HCT116 (cell line): ENCODE measurements at regions not wholly inside any gene's neighbourhood (a gene's known extent, or its start where the extent isn't known, plus 50 kb on each side); places are given as distances from the start of the nearest gene placed in this dataset.

ENCODE experiments used
- ATAC-seq: fragments of 200-7000 bp; cut with Tn5 transposase; 2 replicates; pipeline ENCODE4 v1.9.1; 2020; ENCODE audit warnings: mild to moderate bottlenecking, moderate library complexity
- BruUV-seq: library from RNA; stranded (reverse); fragments of 400-500 nt; replicated peaks from 2 replicates; lab custom pipeline; 2021; lab: Mats Ljungman, UMichigan
- CTCF ChIA-PET: fragments of 300-600 bp; sonication (Branson Sonifier 250); formaldehyde crosslinking; loops from one replicate; lab custom pipeline; 2021; ENCODE audit warnings: antibody characterized with exemption; lab: Charles Lee
- POLR2A ChIA-PET: fragments of 300-600, 350-600 bp; sonication (Branson Sonifier 250); formaldehyde crosslinking; loops from one replicate; lab custom pipeline; 2021; ENCODE audit warnings: antibody characterized with exemption; lab: Charles Lee
- RAD21 ChIA-PET, 2 experiments: fragments of 300-600 bp; sonication (Branson Sonifier 250); formaldehyde crosslinking; loops; one replicate each; lab custom pipeline; 2023; ENCODE audit warnings: low total read pairs in 2 of 2; ENCODE audit not compliant: uncharacterized antibody in 2 of 2, unreplicated experiment in 2 of 2, low non-redundant PET in 1 of 2; lab: Charles Lee
- DNase-seq: peaks from one replicate; pipeline ENCODE4 v3.0.0-alpha.2; 2010; ENCODE audit warnings: low read depth, low spot score
- H2AFZ ChIP-seq: fragments of 200-600 bp; shearing (Covaris generic), sonication (generic); 2 replicates; pipeline ENCODE4 v1.6.1; 2017; ENCODE audit warnings: low read depth, mixed run types, mixed read lengths, antibody characterized with exemption, low read length; ENCODE audit not compliant: poor library complexity, severe bottlenecking
- H3K27ac ChIP-seq: 2 replicates; pipeline ENCODE4 v1.5.1; 2012; ENCODE audit warnings: low read depth, low read length
- H3K27me3 ChIP-seq: fragments of 200-600 bp; sonication (generic); 2 replicates; pipeline ENCODE4 v1.6.1; 2016; ENCODE audit warnings: mixed run types, low read length, mixed read lengths; ENCODE audit not compliant: insufficient read depth
- H3K36me3 ChIP-seq, 2 experiments: fragments of 200-500 bp in 1 of 2; fragments of 200-600 bp in 1 of 2; sonication (Bioruptor generic) in 1 of 2; sonication (generic) in 1 of 2; 2 replicates each; pipeline versions ENCODE4 v1.5.1 to v1.6.1; 2014 to 2016; ENCODE audit warnings: low read length in 2 of 2, inconsistent platforms in 1 of 2, mixed read lengths in 1 of 2, mixed run types in 1 of 2; ENCODE audit not compliant: insufficient read depth in 2 of 2, control insufficient read depth in 1 of 2
- H3K4me1 ChIP-seq, 2 experiments: fragments of 200-600 bp in 1 of 2; sonication (generic) in 1 of 2; 2 replicates each; pipeline versions ENCODE4 v1.5.1 to v1.6.1; 2012 to 2017; ENCODE audit warnings: low read length in 2 of 2, inconsistent platforms in 1 of 2, mild to moderate bottlenecking in 1 of 2, mixed read lengths in 1 of 2, mixed run types in 1 of 2, moderate library complexity in 1 of 2; ENCODE audit not compliant: insufficient read depth in 2 of 2, control insufficient read depth in 1 of 2
- H3K4me2 ChIP-seq: fragments of 200-600 bp; sonication (generic); 2 replicates; pipeline ENCODE4 v1.6.1; 2017; ENCODE audit warnings: mixed run types, low read length, mixed read lengths
- H3K4me3 ChIP-seq, 2 experiments: fragments of 200-600 bp in 1 of 2; sonication (generic) in 1 of 2; replicated peaks in 1 of 2; 2 replicates each; pipeline ENCODE4 v1.5.1; 2011 to 2016; ENCODE audit warnings: low read length in 2 of 2, control low read depth in 1 of 2, low read depth in 1 of 2, mild to moderate bottlenecking in 1 of 2, mixed read lengths in 1 of 2, mixed run types in 1 of 2
- H3K79me2 ChIP-seq: fragments of 200-600 bp; sonication (generic); 2 replicates; pipeline ENCODE4 v1.6.1; 2017; ENCODE audit warnings: mild to moderate bottlenecking, mixed run types, low read length, moderate library complexity, mixed read lengths; ENCODE audit not compliant: insufficient read depth
- H3K9ac ChIP-seq: fragments of 200-600 bp; sonication (generic); 2 replicates; pipeline ENCODE4 v1.6.1; 2016; ENCODE audit warnings: low read length, mixed read lengths
- H3K9me2 ChIP-seq: fragments of 200-600 bp; sonication (generic), shearing (Covaris generic); 2 replicates; pipeline ENCODE4 v1.6.1; 2017; ENCODE audit warnings: mixed run types, mild to moderate bottlenecking, moderate library complexity; ENCODE audit not compliant: insufficient read depth
- H3K9me3 ChIP-seq, 2 experiments: fragments of 200-500 bp in 1 of 2; fragments of 200-600 bp in 1 of 2; sonication (Bioruptor generic) in 1 of 2; sonication (generic) in 1 of 2; 2 replicates each; pipeline ENCODE4 v1.6.1; 2014 to 2017; ENCODE audit warnings: low read length in 2 of 2, mixed read lengths in 2 of 2, inconsistent platforms in 1 of 2, low read depth in 1 of 2, mild to moderate bottlenecking in 1 of 2, mixed run types in 1 of 2, moderate library complexity in 1 of 2; ENCODE audit not compliant: control insufficient read depth in 1 of 2, insufficient read depth in 1 of 2
- H4K20me1 ChIP-seq: fragments of 200-600 bp; sonication (generic), shearing (Covaris generic); 2 replicates; pipeline ENCODE4 v1.6.1; 2017; ENCODE audit warnings: mixed run types, mild to moderate bottlenecking, moderate library complexity; ENCODE audit not compliant: insufficient read depth
- ATF3 ChIP-seq: IDR thresholded peaks from 2 replicates; pipeline ENCODE4 v1.6.1; 2012
- CEBPB ChIP-seq: IDR thresholded peaks from 2 replicates; pipeline ENCODE4 v1.6.1; 2012; ENCODE audit warnings: low read depth
- EGR1 ChIP-seq: IDR thresholded peaks from 2 replicates; pipeline ENCODE4 v1.6.1; 2012; ENCODE audit warnings: low read depth
- EZH2 ChIP-seq: fragments of 200-600 bp; sonication (generic); IDR thresholded peaks from 2 replicates; pipeline ENCODE4 v1.6.1; 2017; ENCODE audit warnings: antibody characterized with exemption, mixed run types
- FOSL1 ChIP-seq: IDR thresholded peaks from 2 replicates; pipeline ENCODE4 v1.6.1; 2012; ENCODE audit warnings: low read depth
- JUND ChIP-seq: IDR thresholded peaks from 2 replicates; pipeline ENCODE4 v1.6.1; 2012
- MAX ChIP-seq: IDR thresholded peaks from 2 replicates; pipeline ENCODE4 v1.6.1; 2012
- POLR2AphosphoS5 ChIP-seq: IDR thresholded peaks from 2 replicates; pipeline ENCODE4 v1.6.1; 2011; ENCODE audit warnings: mild to moderate bottlenecking, low read depth, low read length, moderate library complexity
- RAD21 ChIP-seq: IDR thresholded peaks from 2 replicates; pipeline ENCODE4 v1.6.1; 2012; ENCODE audit warnings: low read depth, mild to moderate bottlenecking
- SP1 ChIP-seq: IDR thresholded peaks from 2 replicates; pipeline ENCODE4 v1.6.1; 2012; ENCODE audit warnings: low read depth
- TCF7L2 ChIP-seq: IDR thresholded peaks from 2 replicates; pipeline ENCODE4 v1.7.0; 2011; ENCODE audit warnings: borderline replicate concordance, inconsistent platforms; ENCODE audit not compliant: insufficient read depth, insufficient read length; ENCODE audit errors: extremely low read depth
- ZFX ChIP-seq: fragments of 450-650 bp; IDR thresholded peaks from 2 replicates; pipeline ENCODE4 v1.6.1; 2017
- intact Hi-C: fragments of 100-400 bp; cut with micrococcal nuclease; formaldehyde crosslinking; loops from 2 replicates; pipeline ENCODE4 v1.10.0; 2022

GRCh38 chr5:39955156-39955555, 530.4 kb upstream of the DAB2 start (continued):
- no peak for TF ChIP-seq FOSL1
- no peak for TF ChIP-seq ATF3
- no peak for TF ChIP-seq EZH2
- no peak for TF ChIP-seq JUND
- TF ChIP-seq SP1, result no peak
- no peak for TF ChIP-seq MAX
- TF ChIP-seq, all 23 proteins: peak for 0

- H3K27ac ChIP-seq, result no peak overlapping the region
- H3K36me3 ChIP-seq, result no peaks in the 10 kb centered on the region
- intact Hi-C loops, result no loop called here
- H3K27me3 ChIP-seq, result no peaks in the 10 kb centered on the region
- no peaks in the 10 kb centered on the region for H3K9me3 ChIP-seq
- POLR2A ChIA-PET, result no interaction called here
- H3K4me3 ChIP-seq, result no peak overlapping the region
- no peak for ATAC-seq
- no peak overlapping the region for H3K4me2 ChIP-seq
- CTCF ChIA-PET, result no interaction called here
- H4K20me1 ChIP-seq, result no peaks in the 10 kb centered on the region
- no peaks in the 10 kb centered on the region for H3K79me2 ChIP-seq
- H3K9ac ChIP-seq, result no peak overlapping the region
- no peak for TF ChIP-seq FOSL1
- no peak for TF ChIP-seq CEBPB
- TF ChIP-seq ZFX, result no peak
- TF ChIP-seq POLR2AphosphoS5, result no peak
- TF ChIP-seq RAD21, result no peak
- TF ChIP-seq MAX, result no peak
- no peak for TF ChIP-seq EGR1
- no peak for TF ChIP-seq TCF7L2
- TF ChIP-seq ATF3, result no peak
- no peak for TF ChIP-seq EZH2
- no peaks in the 10 kb centered on the region for H3K9me2 ChIP-seq
- no peaks in the 10 kb centered on the region for H3K4me1 ChIP-seq
- DNase-seq, result no peak
- RAD21 ChIA-PET, result no interaction called here
- no TSS peak for BruUV-seq
- no peak overlapping the region for H2AFZ ChIP-seq
Measured at GRCh38 chr5:39951070-39951469, 526.3 kb upstream of the DAB2 start.
